ENCODE measurements at regions not wholly inside any gene's neighbourhood (a gene's known extent, or its start where the extent isn't known, plus 50 kb on each side); places are given as distances from the start of the nearest gene placed in this dataset.
"Not testable (repeated sequence)": the region's sequence is repeated elsewhere in the genome, so short reads cannot be mapped to it uniquely, and the experiment has no call there.

DNA sequence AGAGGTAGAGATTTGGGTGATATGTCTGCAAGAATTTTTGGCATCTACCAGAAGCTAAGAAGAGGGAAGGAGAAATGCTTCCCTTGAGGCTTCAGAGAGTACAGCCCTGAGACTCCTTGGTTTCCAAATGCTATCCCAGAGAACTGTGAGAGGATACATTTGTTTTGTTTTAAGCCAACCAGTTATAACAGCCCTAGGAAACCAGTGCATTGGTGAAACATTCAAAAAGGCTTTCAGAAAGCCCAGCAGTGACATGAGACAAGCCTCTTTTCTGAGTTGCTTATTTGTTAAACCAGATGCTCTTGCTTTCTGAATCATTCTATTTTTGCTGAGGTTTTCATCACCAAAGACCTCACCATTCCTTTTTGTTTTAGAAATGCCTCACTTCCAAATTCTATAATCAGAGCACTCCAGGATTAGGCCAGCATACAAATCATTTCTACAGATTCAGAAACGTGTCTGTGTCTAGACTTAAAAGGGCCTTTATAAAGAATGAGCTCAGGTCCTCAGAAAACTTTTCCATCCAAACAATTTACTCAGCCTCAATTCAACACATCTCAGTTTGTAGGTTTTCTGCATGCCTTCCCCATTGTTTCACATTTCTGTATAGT is 1617.8 kb upstream of the FLRT2 start:
- no peak for DNase-seq
- Mint-ChIP-seq H3K4me3 (no peak overlapping the region), H3K27ac (no peak overlapping the region), H3K36me3 (no peaks in the 10 kb centered on the region), H3K4me1 (no peaks in the 10 kb centered on the region), H3K27me3 (no peaks in the 10 kb centered on the region), H3K9me3 (peaks cover 1 to 60% (median 19%) of the 10 kb centered on the region in 11 donors)
- H3K27me3 ChIP-seq (ENCODE audit: control insufficient read depth in 2 of 2, insufficient read depth in 2 of 2, low read length in 2 of 2), result no peaks in the 10 kb centered on the region
- ChIA-PET POLR2A (no interaction called here), CTCF (no interaction called here)
- no peak for ATAC-seq
- no peaks in the 10 kb centered on the region for H3K4me1 ChIP-seq (ENCODE audit: control insufficient read depth in 2 of 2, insufficient read depth in 2 of 2, low read length in 2 of 2)
- no peaks in the 10 kb centered on the region for H3K36me3 ChIP-seq (ENCODE audit: control insufficient read depth in 2 of 3, insufficient read depth in 3 of 3, low read length in 3 of 3)
- no peaks in the 10 kb centered on the region for H3K9me3 ChIP-seq (ENCODE audit: control insufficient read depth in 2 of 3, low read length in 3 of 3)
- H3K4me3 ChIP-seq (ENCODE audit: low read length), result no peak overlapping the region
- intact Hi-C loops (cut with micrococcal nuclease), result no loop called here
- H3K27ac ChIP-seq (ENCODE audit: low read depth, low read length), result no peak overlapping the region

GRCh38 chr14:83913476-83913875 is 1616.5 kb upstream of the FLRT2 start:
- no peak overlapping the region for H3K4me3 ChIP-seq (ENCODE audit: low read length)
- H3K36me3 ChIP-seq (ENCODE audit: control insufficient read depth in 2 of 3, insufficient read depth in 3 of 3, low read length in 3 of 3), result no peaks in the 10 kb centered on the region
- Mint-ChIP-seq H3K9me3 (peaks cover 1 to 54% (median 18%) of the 10 kb centered on the region in 11 donors), H3K4me1 (no peaks in the 10 kb centered on the region), H3K36me3 (no peaks in the 10 kb centered on the region), H3K27me3 (no peaks in the 10 kb centered on the region), H3K4me3 (no peak overlapping the region), H3K27ac (no peak overlapping the region)
- ATAC-seq (no peak), DNase-seq (no peak)
- ChIA-PET CTCF (no interaction called here), POLR2A (interaction anchor here (0.6 kb wide), 1 partner anchor 14 kb away, joined by 3 read pairs; no protein-coding TSS in a partner anchor)
- no peaks in the 10 kb centered on the region for H3K9me3 ChIP-seq (ENCODE audit: control insufficient read depth in 2 of 3, low read length in 3 of 3)
- no peaks in the 10 kb centered on the region for H3K27me3 ChIP-seq (ENCODE audit: control insufficient read depth in 2 of 2, insufficient read depth in 2 of 2, low read length in 2 of 2)
- H3K27ac ChIP-seq (ENCODE audit: low read depth, low read length), result no peak overlapping the region
- intact Hi-C loops (cut with micrococcal nuclease), result no loop called here
- H3K4me1 ChIP-seq (ENCODE audit: control insufficient read depth in 2 of 2, insufficient read depth in 2 of 2, low read length in 2 of 2), result no peaks in the 10 kb centered on the region

DNA sequence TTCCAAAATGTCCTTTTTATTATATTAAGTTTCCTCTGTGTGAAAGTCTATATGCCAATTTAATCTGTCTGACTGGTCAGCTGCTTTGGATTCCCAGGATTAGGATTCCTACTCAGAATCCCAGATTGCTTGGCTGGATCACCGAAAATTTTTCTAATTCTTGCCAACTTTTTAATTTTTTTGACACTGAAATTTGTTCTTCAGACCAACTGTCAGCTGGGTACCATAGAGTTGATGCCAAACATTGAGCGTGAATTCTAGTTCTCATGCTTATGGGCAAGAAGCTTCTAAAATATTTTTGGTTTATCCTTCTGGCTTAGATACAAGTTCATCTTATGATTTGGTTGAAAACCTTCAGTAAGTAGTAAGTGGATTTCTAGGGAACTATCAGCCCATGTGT is 1611.4 kb upstream of the FLRT2 start:
- CTCF ChIA-PET, result no interaction called here

GRCh38 chr14:83919675-83920074 is 1610.3 kb upstream of the FLRT2 start:
- H3K27me3 ChIP-seq (ENCODE audit: control insufficient read depth in 2 of 2, insufficient read depth in 2 of 2, low read length in 2 of 2); H3K27me3 Mint-ChIP-seq; DNase-seq; POLR2A ChIA-PET; H3K9me3 ChIP-seq (ENCODE audit: control insufficient read depth in 2 of 3, low read length in 3 of 3); H3K27ac ChIP-seq (ENCODE audit: low read depth, low read length); H3K4me3 ChIP-seq (ENCODE audit: low read length); H3K4me1 ChIP-seq (ENCODE audit: control insufficient read depth in 2 of 2, insufficient read depth in 2 of 2, low read length in 2 of 2); H3K36me3 Mint-ChIP-seq; H3K27ac Mint-ChIP-seq; CTCF ChIA-PET; H3K36me3 ChIP-seq (ENCODE audit: control insufficient read depth in 2 of 3, insufficient read depth in 3 of 3, low read length in 3 of 3); ATAC-seq; H3K4me1 Mint-ChIP-seq; intact Hi-C loops (cut with micrococcal nuclease); H3K4me3 Mint-ChIP-seq: not testable (repeated sequence)
- H3K9me3 Mint-ChIP-seq, result peaks cover 0 to 36% (median 5%) of the 10 kb centered on the region in 11 donors

More for the DNA sequence above, 1611.4 kb upstream of the FLRT2 start:
- H3K4me3 Mint-ChIP-seq, result no peak overlapping the region
- no peak overlapping the region for H3K27ac Mint-ChIP-seq
- Histone ChIP-seq H3K27ac (ENCODE audit: low read depth, low read length) (no peak overlapping the region), H3K36me3 (ENCODE audit: control insufficient read depth in 2 of 3, insufficient read depth in 3 of 3, low read length in 3 of 3) (no peaks in the 10 kb centered on the region), H3K27me3 (ENCODE audit: control insufficient read depth in 2 of 2, insufficient read depth in 2 of 2, low read length in 2 of 2) (no peaks in the 10 kb centered on the region), H3K4me1 (ENCODE audit: control insufficient read depth in 2 of 2, insufficient read depth in 2 of 2, low read length in 2 of 2) (no peaks in the 10 kb centered on the region), H3K9me3 (ENCODE audit: control insufficient read depth in 2 of 3, low read length in 3 of 3) (no peaks in the 10 kb centered on the region), H3K4me3 (ENCODE audit: low read length) (no peak overlapping the region)
- peaks cover 1 to 46% (median 7%) of the 10 kb centered on the region in 11 donors for H3K9me3 Mint-ChIP-seq
- H3K4me1 Mint-ChIP-seq, result no peaks in the 10 kb centered on the region
- POLR2A ChIA-PET, result no interaction called here
- no peaks in the 10 kb centered on the region for H3K36me3 Mint-ChIP-seq
- no peak for ATAC-seq
- DNase-seq, result no peak
- intact Hi-C loops (cut with micrococcal nuclease), result no loop called here
- no peaks in the 10 kb centered on the region for H3K27me3 Mint-ChIP-seq

DNA sequence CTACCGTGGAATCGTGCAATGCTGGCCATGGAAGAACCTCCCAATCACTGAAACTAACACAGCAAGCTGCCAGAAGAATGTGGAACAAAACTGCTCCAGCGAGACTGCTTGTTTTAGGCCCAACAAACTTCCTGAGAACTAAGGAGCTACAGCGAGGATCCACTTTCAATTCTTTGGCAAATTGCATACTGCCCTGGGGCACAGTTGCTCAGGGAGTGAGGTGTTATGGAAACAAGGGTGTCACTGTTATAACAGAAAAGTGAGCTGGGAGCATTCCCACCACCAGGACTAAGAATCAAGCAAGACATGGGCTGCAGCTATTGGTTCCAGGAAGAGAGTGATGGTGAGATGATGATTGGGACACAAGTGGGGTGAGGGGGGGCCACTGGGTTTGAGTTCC is 1606.1 kb upstream of the FLRT2 start:
- intact Hi-C loops (cut with micrococcal nuclease), result no loop called here
- POLR2A ChIA-PET, result no interaction called here
- Histone ChIP-seq H3K4me3 (ENCODE audit: low read length) (no peak overlapping the region), H3K9me3 (ENCODE audit: control insufficient read depth in 2 of 3, low read length in 3 of 3) (peaks cover 0 to 13% (median 0%) of the 10 kb centered on the region in 3 experiments), H3K27me3 (ENCODE audit: control insufficient read depth in 2 of 2, insufficient read depth in 2 of 2, low read length in 2 of 2) (no peaks in the 10 kb centered on the region), H3K27ac (ENCODE audit: low read depth, low read length) (no peak overlapping the region), H3K36me3 (ENCODE audit: control insufficient read depth in 2 of 3, insufficient read depth in 3 of 3, low read length in 3 of 3) (no peaks in the 10 kb centered on the region), H3K4me1 (ENCODE audit: control insufficient read depth in 2 of 2, insufficient read depth in 2 of 2, low read length in 2 of 2) (no peaks in the 10 kb centered on the region)
- H3K36me3 Mint-ChIP-seq, result no peaks in the 10 kb centered on the region
- DNase-seq (no peak), ATAC-seq (no peak)
- peaks cover 1 to 22% (median 9%) of the 10 kb centered on the region in 11 donors for H3K9me3 Mint-ChIP-seq
- CTCF ChIA-PET, result no interaction called here
- H3K4me1 Mint-ChIP-seq, result no peaks in the 10 kb centered on the region
- no peaks in the 10 kb centered on the region for H3K27me3 Mint-ChIP-seq
- H3K27ac Mint-ChIP-seq, result no peak overlapping the region
- no peak overlapping the region for H3K4me3 Mint-ChIP-seq

DNA sequence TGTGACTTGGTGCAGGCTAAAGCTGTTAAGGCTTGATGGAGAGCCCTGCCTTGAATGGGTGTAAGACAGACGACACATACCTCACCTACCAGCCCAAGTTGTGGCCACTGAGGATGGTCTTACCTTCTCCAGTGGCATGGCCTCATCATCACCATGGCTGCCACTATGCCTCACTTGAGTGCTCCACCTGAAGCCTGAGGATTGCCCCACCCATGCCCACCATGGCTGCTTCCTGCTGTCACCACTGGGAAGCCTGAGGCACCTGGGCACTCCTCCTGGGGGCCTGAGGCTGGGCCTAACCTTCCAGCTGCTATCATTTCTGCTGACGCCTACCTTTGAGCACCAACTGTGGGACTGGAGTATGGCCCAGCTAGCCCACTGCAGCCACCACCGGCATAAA is 1605.7 kb upstream of the FLRT2 start:
- Mint-ChIP-seq H3K27ac (no peak overlapping the region), H3K4me3 (no peak overlapping the region), H3K4me1 (no peaks in the 10 kb centered on the region), H3K36me3 (no peaks in the 10 kb centered on the region), H3K9me3 (peaks cover 1 to 26% (median 10%) of the 10 kb centered on the region in 11 donors), H3K27me3 (no peaks in the 10 kb centered on the region)
- DNase-seq (no peak), ATAC-seq (no peak)
- intact Hi-C loops (cut with micrococcal nuclease), result no loop called here
- ChIA-PET CTCF (no interaction called here), POLR2A (no interaction called here)
- H3K27me3 ChIP-seq (ENCODE audit: control insufficient read depth in 2 of 2, insufficient read depth in 2 of 2, low read length in 2 of 2), result no peaks in the 10 kb centered on the region
- H3K4me1 ChIP-seq (ENCODE audit: control insufficient read depth in 2 of 2, insufficient read depth in 2 of 2, low read length in 2 of 2), result no peaks in the 10 kb centered on the region
- peaks cover 0 to 13% (median 0%) of the 10 kb centered on the region in 3 experiments for H3K9me3 ChIP-seq (ENCODE audit: control insufficient read depth in 2 of 3, low read length in 3 of 3)
- H3K27ac ChIP-seq (ENCODE audit: low read depth, low read length), result no peak overlapping the region
- no peaks in the 10 kb centered on the region for H3K36me3 ChIP-seq (ENCODE audit: control insufficient read depth in 2 of 3, insufficient read depth in 3 of 3, low read length in 3 of 3)
- no peak overlapping the region for H3K4me3 ChIP-seq (ENCODE audit: low read length)

DNA sequence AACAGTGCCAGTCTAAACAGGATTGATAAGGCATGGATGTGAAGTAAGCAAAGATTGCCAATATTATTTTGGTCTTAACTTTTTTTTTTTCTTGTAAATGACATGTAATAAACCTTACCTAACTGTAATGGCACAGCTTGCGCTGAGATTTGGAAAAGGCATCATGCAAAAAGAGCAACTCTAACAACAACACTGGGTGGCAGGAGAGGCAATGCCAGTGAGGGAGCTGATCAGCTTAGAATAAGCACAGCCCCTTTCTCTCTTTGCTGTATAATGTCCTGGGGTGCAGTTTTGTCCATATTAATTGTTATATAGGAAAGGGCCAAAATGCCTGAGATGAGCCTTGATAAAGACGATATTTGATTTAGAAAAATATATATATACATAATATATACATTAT is 1589.7 kb upstream of the FLRT2 start:
- Mint-ChIP-seq H3K27me3 (no peaks in the 10 kb centered on the region), H3K9me3 (peaks cover 9 to 45% (median 16%) of the 10 kb centered on the region in 11 donors), H3K27ac (no peak overlapping the region), H3K4me1 (no peaks in the 10 kb centered on the region), H3K4me3 (no peak overlapping the region), H3K36me3 (no peaks in the 10 kb centered on the region)
- Histone ChIP-seq H3K4me1 (ENCODE audit: control insufficient read depth in 2 of 2, insufficient read depth in 2 of 2, low read length in 2 of 2) (no peaks in the 10 kb centered on the region), H3K27me3 (ENCODE audit: control insufficient read depth in 2 of 2, insufficient read depth in 2 of 2, low read length in 2 of 2) (no peaks in the 10 kb centered on the region), H3K4me3 (ENCODE audit: low read length) (no peak overlapping the region), H3K27ac (ENCODE audit: low read depth, low read length) (no peak overlapping the region), H3K36me3 (ENCODE audit: control insufficient read depth in 2 of 3, insufficient read depth in 3 of 3, low read length in 3 of 3) (no peaks in the 10 kb centered on the region), H3K9me3 (ENCODE audit: control insufficient read depth in 2 of 3, low read length in 3 of 3) (peaks cover 0 to 10% (median 0%) of the 10 kb centered on the region in 3 experiments)
- POLR2A ChIA-PET, result no interaction called here
- ATAC-seq (no peak), DNase-seq (no peak)
- intact Hi-C loops (cut with micrococcal nuclease), result no loop called here
- CTCF ChIA-PET, result no interaction called here

Measured in naive thymus-derived CD4-positive, alpha-beta T cell (primary cell).